Adrenal gland (tissue), 5 donors: ENCODE measurements at regions not wholly inside any gene's neighbourhood (a gene's known extent, or its start where the extent isn't known, plus 50 kb on each side); places are given as distances from the start of the nearest gene placed in this dataset.

Experiments
- CTCF ChIP-seq, 6 experiments: fragments of 450-650 bp in 4 of 6; fragments of 200-600 bp in 2 of 6; sonication (generic) in 1 of 6; IDR thresholded peaks; 1 replicate in 5 of 6; 2 replicates in 1 of 6; pipeline versions ENCODE4 v1.5.1 to v1.8.0; 2016 to 2021; ENCODE audit warnings: antibody characterized with exemption in 6 of 6, mild to moderate bottlenecking in 2 of 6, moderate library complexity in 1 of 6
- POLR2A ChIP-seq, 2 donors: fragments of 450-650 bp; IDR thresholded peaks; one replicate each; pipeline ENCODE4 v1.6.1; 2017; ENCODE audit warnings: antibody characterized with exemption in 2 of 2, mild to moderate bottlenecking in 2 of 2, moderate library complexity in 1 of 2
- donor health status: DM: no; HTN: no; CAD: no.

GRCh38 chr18:44548291-44549221 is 132.1 kb upstream of the SETBP1 start:
- TF ChIP-seq CTCF (IDR thresholded peaks at IDR 0.05): no peak
- TF ChIP-seq POLR2A (IDR thresholded peaks at IDR 0.05): no peak
